ENCODE measurements at regions not wholly inside any gene's neighbourhood (a gene's known extent, or its start where the extent isn't known, plus 50 kb on each side); places are given as distances from the start of the nearest gene placed in this dataset.

GRCh38 chr5:60280943-60281342 is 387.4 kb upstream of the PDE4D start:
- 67% methylated on average over 4 of the region's 4 CpGs for WGBS
- Histone ChIP-seq H3K4me3 (ENCODE audit: low read length) (no peak overlapping the region), H3K4me1 (ENCODE audit: control insufficient read depth, insufficient read depth, low read length) (no peaks in the 10 kb centered on the region), H3K9me3 (ENCODE audit: control insufficient read depth, low read length) (no peaks in the 10 kb centered on the region), H3K27ac (ENCODE audit: low read length) (no peak overlapping the region), H3K27me3 (ENCODE audit: control insufficient read depth, insufficient read depth) (no peaks in the 10 kb centered on the region)
- no peak for DNase-seq
- intact Hi-C loops (cut with DNase I), result no loop called here
- no peak for ATAC-seq

DNA sequence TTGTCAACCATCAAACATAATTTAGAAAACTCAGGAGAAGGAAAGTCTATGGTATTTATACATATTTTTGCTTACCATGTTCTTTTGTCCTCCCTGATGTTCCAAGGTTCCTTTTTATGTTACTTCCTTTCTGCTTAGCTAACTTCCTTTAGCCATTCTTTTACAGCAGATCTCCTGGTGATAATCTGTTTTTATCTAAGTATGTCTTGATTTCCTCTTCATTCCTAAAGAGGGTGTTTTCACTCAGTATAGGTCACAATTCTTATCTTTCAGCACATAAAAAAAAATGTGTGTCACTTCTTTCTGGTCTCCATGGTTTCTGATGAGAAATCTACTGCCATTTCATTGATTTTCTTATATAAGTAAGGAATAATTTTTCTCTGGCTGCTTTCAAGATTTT is 384.4 kb upstream of the PDE4D start:
- intact Hi-C loops (cut with DNase I), result no loop called here
- H3K9me3 ChIP-seq (ENCODE audit: control insufficient read depth, low read length), result no peaks in the 10 kb centered on the region
- H3K4me1 ChIP-seq (ENCODE audit: control insufficient read depth, insufficient read depth, low read length), result no peaks in the 10 kb centered on the region
- ATAC-seq (no peak), DNase-seq (no peak)
- H3K4me3 ChIP-seq (ENCODE audit: low read length), result no peak overlapping the region
- H3K27me3 ChIP-seq (ENCODE audit: control insufficient read depth, insufficient read depth), result no peaks in the 10 kb centered on the region
- H3K27ac ChIP-seq (ENCODE audit: low read length), result no peak overlapping the region

GRCh38 chr5:60274747-60275146 is 381.2 kb upstream of the PDE4D start:
- no peaks in the 10 kb centered on the region for H3K4me1 ChIP-seq (ENCODE audit: control insufficient read depth, insufficient read depth, low read length)
- no peaks in the 10 kb centered on the region for H3K27me3 ChIP-seq (ENCODE audit: control insufficient read depth, insufficient read depth)
- intact Hi-C loops (cut with DNase I), result no loop called here
- H3K9me3 ChIP-seq (ENCODE audit: control insufficient read depth, low read length), result no peaks in the 10 kb centered on the region
- DNase-seq (no peak), ATAC-seq (no peak)
- H3K4me3 ChIP-seq (ENCODE audit: low read length), result no peak overlapping the region
- H3K27ac ChIP-seq (ENCODE audit: low read length), result no peak overlapping the region

DNA sequence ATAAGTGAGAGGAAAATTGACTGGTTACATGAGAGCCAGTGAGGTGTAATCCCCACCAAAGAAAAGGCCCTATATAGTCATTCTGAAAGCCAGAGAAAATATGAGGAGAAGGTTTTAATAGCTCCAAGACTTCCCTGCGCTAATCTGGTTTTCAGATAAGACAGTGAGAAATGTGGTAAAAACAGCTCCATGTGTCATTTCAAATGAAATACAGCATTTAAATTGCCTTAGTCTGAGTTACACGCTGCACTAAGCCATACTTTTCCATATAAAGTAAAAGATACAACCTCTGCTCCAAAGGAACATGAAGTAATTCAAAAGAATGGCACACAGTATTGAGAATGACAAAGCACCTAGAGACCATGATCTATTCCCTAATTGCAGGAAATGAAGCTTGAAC is 378.0 kb upstream of the PDE4D start:
- intact Hi-C loops (cut with DNase I), result no loop called here
- H3K4me1 ChIP-seq (ENCODE audit: control insufficient read depth, insufficient read depth, low read length), result no peaks in the 10 kb centered on the region
- no peak overlapping the region for H3K4me3 ChIP-seq (ENCODE audit: low read length)
- 57% methylated on average over 2 of the region's 2 CpGs for WGBS
- no peaks in the 10 kb centered on the region for H3K9me3 ChIP-seq (ENCODE audit: control insufficient read depth, low read length)
- ATAC-seq, result no peak
- no peaks in the 10 kb centered on the region for H3K27me3 ChIP-seq (ENCODE audit: control insufficient read depth, insufficient read depth)
- no peak overlapping the region for H3K27ac ChIP-seq (ENCODE audit: low read length)
- no peak for DNase-seq

DNA sequence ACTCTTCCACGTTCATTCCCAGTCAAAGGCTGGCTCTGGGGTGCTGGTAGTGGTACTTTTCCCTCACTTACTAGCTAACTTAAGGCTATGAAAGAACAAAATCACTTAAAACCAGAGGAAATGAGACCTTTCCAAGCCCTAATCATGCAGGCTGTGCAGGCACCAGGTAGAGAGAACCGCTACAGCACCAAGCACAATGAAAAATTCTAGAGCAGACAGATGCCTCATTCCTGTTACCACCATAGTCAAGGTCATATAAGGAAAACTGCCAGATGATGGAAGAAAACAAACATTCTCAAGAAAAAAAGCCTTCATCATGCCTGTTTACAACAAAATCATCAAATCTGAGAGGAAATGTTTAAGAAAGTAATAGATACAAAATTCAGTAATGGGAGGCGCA is 374.4 kb upstream of the PDE4D start:
- ATAC-seq, result no peak
- H3K4me1 ChIP-seq (ENCODE audit: control insufficient read depth, insufficient read depth, low read length), result no peaks in the 10 kb centered on the region
- intact Hi-C loops (cut with DNase I), result no loop called here
- H3K27me3 ChIP-seq (ENCODE audit: control insufficient read depth, insufficient read depth), result no peaks in the 10 kb centered on the region
- H3K4me3 ChIP-seq (ENCODE audit: low read length), result no peak overlapping the region
- no peak overlapping the region for H3K27ac ChIP-seq (ENCODE audit: low read length)
- DNase-seq, result no peak
- WGBS, result 81% methylated on average over 3 of the region's 3 CpGs
- H3K9me3 ChIP-seq (ENCODE audit: control insufficient read depth, low read length), result no peaks in the 10 kb centered on the region

GRCh38 chr5:60263346-60263745 is 369.8 kb upstream of the PDE4D start:
- ATAC-seq (no peak), DNase-seq (no peak)
- H3K9me3 ChIP-seq (ENCODE audit: control insufficient read depth, low read length), result no peaks in the 10 kb centered on the region
- H3K4me1 ChIP-seq (ENCODE audit: control insufficient read depth, insufficient read depth, low read length), result no peaks in the 10 kb centered on the region
- H3K27me3 ChIP-seq (ENCODE audit: control insufficient read depth, insufficient read depth), result no peaks in the 10 kb centered on the region
- no peak overlapping the region for H3K27ac ChIP-seq (ENCODE audit: low read length)
- H3K4me3 ChIP-seq (ENCODE audit: low read length), result no peak overlapping the region
- WGBS, result 92% methylated on average over 5 of the region's 5 CpGs
- intact Hi-C loops (cut with DNase I), result no loop called here

DNA sequence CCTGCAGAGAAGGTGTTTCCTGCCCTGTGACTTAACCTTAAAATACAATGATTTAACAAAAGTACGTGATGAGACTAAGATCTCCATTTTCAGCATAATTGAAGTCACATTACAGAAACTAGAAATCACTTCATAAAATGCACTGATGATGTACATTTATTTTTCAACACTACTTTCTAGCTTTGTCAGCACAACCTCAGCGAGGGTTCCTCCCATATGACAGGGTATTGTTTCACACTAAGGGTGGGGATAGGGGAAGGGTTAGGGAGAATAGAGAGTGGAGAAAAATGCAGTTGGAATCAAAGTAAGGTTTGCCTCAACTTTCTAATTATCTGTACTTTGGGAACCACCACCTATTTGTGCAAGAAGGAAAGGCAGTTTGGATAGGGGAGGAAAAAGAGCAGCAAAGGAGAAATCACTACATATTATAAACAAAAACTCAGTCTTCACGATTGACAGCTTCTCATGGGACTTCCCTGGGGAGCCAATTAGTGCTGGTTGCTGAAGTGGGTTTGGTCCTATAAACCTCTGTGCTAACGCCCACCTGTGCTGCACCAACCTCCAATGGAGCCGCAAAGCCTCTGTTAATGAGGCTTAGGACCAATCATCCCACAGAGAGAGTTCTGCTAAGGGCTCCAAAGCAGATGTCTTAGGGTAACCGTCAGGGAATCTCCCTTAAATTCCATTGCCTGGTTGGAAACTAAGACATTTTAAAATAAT is 369.2 kb upstream of the PDE4D start:
- no peak for DNase-seq
- WGBS, result 72% methylated on average over 6 of the region's 6 CpGs
- Histone ChIP-seq H3K27me3 (ENCODE audit: control insufficient read depth, insufficient read depth) (no peaks in the 10 kb centered on the region), H3K27ac (ENCODE audit: low read length) (no peak overlapping the region), H3K4me1 (ENCODE audit: control insufficient read depth, insufficient read depth, low read length) (no peaks in the 10 kb centered on the region), H3K9me3 (ENCODE audit: control insufficient read depth, low read length) (no peaks in the 10 kb centered on the region), H3K4me3 (ENCODE audit: low read length) (no peak overlapping the region)
- no peak for ATAC-seq
- intact Hi-C loops (cut with DNase I), result no loop called here

DNA sequence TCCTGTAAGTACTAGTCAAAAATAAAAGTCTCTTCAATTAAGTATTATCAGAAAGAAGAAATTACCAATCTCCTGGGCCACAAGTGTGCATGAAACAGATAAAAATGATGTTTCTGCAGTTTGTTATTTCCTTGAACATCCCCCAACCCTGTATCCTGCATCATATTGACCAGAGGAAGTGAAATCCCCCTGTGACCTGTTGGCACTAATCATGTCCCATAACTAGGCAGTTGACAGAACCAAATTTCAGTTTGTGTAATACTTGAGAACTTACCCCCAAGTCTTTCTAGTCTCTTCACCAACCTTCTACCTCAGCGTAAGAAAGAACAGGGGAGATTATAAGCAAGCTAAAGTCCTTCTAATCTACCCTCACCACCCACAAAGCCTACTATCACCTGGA is 368.2 kb upstream of the PDE4D start:
- Histone ChIP-seq H3K4me1 (ENCODE audit: control insufficient read depth, insufficient read depth, low read length) (no peaks in the 10 kb centered on the region), H3K27ac (ENCODE audit: low read length) (no peak overlapping the region), H3K27me3 (ENCODE audit: control insufficient read depth, insufficient read depth) (no peaks in the 10 kb centered on the region), H3K9me3 (ENCODE audit: control insufficient read depth, low read length) (no peaks in the 10 kb centered on the region), H3K4me3 (ENCODE audit: low read length) (no peak overlapping the region)
- DNase-seq (no peak), ATAC-seq (no peak)
- intact Hi-C loops (cut with DNase I), result no loop called here
- 92% methylated on average over 1 of the region's 1 CpG for WGBS

DNA sequence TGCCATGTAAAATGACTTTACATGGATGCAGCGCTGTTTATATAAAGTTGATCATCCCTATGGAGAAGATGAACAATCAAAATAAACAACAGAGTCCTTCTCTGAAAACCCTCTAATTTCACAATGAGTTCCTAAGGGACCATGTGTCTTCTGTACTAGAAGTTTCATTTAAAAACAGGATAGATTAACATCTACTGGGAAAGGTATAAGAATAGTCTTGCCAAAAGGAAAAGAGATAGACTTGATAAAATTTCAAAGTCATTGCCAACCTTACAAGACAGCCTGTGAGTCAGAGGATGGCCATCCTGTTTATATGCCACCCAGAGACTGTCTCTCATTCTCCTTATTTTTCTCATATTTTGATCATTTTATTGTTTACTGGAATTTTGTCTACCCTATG is 367.1 kb upstream of the PDE4D start:
- H3K9me3 ChIP-seq (ENCODE audit: control insufficient read depth, low read length), result no peaks in the 10 kb centered on the region
- no peak overlapping the region for H3K4me3 ChIP-seq (ENCODE audit: low read length)
- no peak overlapping the region for H3K27ac ChIP-seq (ENCODE audit: low read length)
- WGBS, result 96% methylated on average over 1 of the region's 1 CpG
- no peak for DNase-seq
- no peak for ATAC-seq
- intact Hi-C loops (cut with DNase I), result no loop called here
- no peaks in the 10 kb centered on the region for H3K27me3 ChIP-seq (ENCODE audit: control insufficient read depth, insufficient read depth)
- H3K4me1 ChIP-seq (ENCODE audit: control insufficient read depth, insufficient read depth, low read length), result no peaks in the 10 kb centered on the region

DNA sequence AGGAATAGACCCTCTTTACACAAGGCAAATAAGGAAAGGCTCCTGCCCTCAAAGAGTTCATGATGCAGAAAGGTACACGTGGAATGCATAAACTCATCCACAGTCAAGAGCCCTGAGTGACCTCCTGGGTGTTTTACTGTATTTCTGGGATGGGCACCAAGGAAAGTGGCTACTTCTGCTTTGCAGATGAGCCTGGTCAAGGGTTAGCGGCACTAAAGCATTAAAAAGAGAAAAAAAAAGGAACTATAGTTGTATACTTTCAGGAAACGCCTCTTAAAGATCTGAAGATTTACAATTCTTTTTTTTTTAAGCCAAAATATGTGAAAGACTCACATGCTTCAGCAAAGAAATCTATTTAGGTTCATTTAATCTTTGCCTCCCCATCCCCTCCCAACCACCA is 366.2 kb upstream of the PDE4D start:
- Histone ChIP-seq H3K27me3 (ENCODE audit: control insufficient read depth, insufficient read depth) (no peaks in the 10 kb centered on the region), H3K27ac (ENCODE audit: low read length) (no peak overlapping the region), H3K9me3 (ENCODE audit: control insufficient read depth, low read length) (no peaks in the 10 kb centered on the region), H3K4me1 (ENCODE audit: control insufficient read depth, insufficient read depth, low read length) (no peaks in the 10 kb centered on the region), H3K4me3 (ENCODE audit: low read length) (no peak overlapping the region)
- ATAC-seq (no peak), DNase-seq (no peak)
- intact Hi-C loops (cut with DNase I), result no loop called here
- 72% methylated on average over 3 of the region's 3 CpGs for WGBS

DNA sequence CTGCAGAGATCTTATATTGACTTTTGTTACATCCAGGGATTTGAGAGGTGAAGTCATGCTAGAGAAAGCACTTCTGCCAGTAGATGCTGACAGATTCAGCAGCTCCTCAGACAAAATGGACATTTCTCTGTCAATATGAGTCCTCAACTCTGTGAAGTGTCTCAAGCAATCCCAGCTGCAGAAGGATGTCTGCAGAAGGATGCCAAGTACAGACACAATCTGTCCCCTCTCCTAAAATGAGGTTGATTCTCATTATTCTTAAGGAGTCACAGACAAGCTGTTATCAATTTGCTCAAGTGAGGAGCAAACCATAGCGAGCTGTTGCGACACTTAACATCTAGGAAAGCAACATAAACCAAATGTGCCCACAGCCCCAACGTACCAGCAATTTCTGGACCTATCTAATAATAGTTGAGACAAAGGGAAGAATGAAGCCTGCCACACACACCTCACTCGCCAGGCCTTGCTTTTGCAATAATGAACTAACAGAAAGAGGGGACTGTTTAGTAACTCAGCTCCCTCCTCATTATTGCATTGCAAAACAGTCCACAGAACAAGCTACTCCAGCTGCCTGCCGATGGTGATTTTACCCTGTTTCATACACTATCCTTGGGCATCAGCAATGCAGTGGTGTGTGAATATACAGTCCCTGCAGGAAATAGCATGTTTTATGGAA is 364.2 kb upstream of the PDE4D start:
- H3K27me3 ChIP-seq (ENCODE audit: control insufficient read depth, insufficient read depth), result no peaks in the 10 kb centered on the region
- ATAC-seq, result no peak
- H3K27ac ChIP-seq (ENCODE audit: low read length), result no peak overlapping the region
- H3K4me1 ChIP-seq (ENCODE audit: control insufficient read depth, insufficient read depth, low read length), result no peaks in the 10 kb centered on the region
- H3K9me3 ChIP-seq (ENCODE audit: control insufficient read depth, low read length), result no peaks in the 10 kb centered on the region
- no peak for DNase-seq
- intact Hi-C loops (cut with DNase I), result no loop called here
- H3K4me3 ChIP-seq (ENCODE audit: low read length), result no peak overlapping the region
- WGBS, result 57% methylated on average over 5 of the region's 5 CpGs

GRCh38 chr5:60256546-60256945 is 363.0 kb upstream of the PDE4D start:
- no peak for ATAC-seq
- no peak for DNase-seq
- Histone ChIP-seq H3K9me3 (ENCODE audit: control insufficient read depth, low read length) (no peaks in the 10 kb centered on the region), H3K4me3 (ENCODE audit: low read length) (no peak overlapping the region), H3K27ac (ENCODE audit: low read length) (no peak overlapping the region), H3K4me1 (ENCODE audit: control insufficient read depth, insufficient read depth, low read length) (no peaks in the 10 kb centered on the region), H3K27me3 (ENCODE audit: control insufficient read depth, insufficient read depth) (no peaks in the 10 kb centered on the region)
- WGBS, result 89% methylated on average over 2 of the region's 2 CpGs
- intact Hi-C loops (cut with DNase I), result no loop called here
